ENCODE measurements at regions not wholly inside any gene's neighbourhood (a gene's known extent, or its start where the extent isn't known, plus 50 kb on each side); places are given as distances from the start of the nearest gene placed in this dataset.
"Not testable (repeated sequence)": the region's sequence is repeated elsewhere in the genome, so short reads cannot be mapped to it uniquely, and the experiment has no call there.

GRCh38 chr6:130610303-130610702 is 216.9 kb upstream of the SMLR1 start:
- no peak for DNase-seq (ENCODE audit: low spot score)

DNA sequence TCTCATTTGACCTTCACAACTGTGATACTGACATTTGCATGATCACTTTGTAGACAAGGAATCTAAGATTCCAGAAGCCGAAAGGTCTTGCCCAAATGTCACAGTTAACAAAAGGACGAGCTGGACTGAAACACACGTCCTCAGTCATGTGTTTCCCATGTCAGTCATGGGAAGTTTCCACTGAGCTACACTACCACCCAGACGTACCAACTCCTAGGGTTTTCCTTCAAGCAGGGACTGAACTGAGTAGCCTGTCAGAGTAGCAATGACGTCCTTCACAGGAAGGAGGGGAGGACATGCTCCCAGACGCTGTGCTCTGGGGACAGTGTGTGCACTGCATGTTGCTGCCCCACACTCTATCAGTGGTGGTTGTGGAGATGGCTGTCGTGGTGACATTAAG is 215.8 kb upstream of the SMLR1 start:
- no peak for DNase-seq (ENCODE audit: low spot score)

- DNase-seq (ENCODE audit: low spot score) = no peak
Measured at GRCh38 chr6:130613176-130613575, 214.0 kb upstream of the SMLR1 start.

DNA sequence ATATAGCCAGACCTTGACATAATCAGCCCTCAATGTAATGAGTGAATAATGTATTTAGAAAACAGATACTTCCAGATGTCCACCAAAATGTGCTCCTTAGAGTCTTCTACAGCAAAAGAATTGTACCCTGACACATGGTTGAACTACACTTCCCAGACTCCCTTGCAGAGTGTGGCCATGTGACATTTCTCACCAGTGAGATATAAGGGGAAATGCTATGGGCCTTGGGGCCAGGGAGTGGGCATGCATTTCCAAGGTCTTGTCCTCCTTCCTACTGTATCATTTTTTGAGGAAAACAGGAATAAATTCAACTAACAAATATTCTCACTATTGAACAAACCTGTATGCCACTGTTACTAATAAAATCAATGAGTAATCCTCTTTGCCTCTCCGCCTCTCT is 211.4 kb upstream of the SMLR1 start:
- DNase-seq (ENCODE audit: low spot score) = no peak

DNA sequence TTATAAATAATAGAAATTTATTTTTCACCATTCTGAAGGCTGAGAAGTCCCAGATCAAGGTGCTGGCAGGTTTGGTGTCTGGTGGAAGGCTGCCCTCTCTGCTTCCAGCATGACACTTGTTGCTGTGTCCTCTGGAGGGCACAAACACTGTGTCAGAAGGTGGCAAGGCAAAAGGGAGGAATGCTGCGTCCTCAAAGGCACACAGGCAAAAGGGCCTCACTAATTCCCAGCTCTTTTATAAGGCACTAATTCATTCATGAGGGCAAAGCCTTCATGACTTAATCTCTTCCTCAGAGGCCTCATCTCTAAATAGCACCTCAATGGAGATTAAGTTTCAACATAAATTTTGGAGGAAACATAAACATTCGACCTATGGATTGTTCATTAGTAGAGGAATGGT is 209.5 kb upstream of the SMLR1 start:
- no peak for DNase-seq (ENCODE audit: low spot score)

DNA sequence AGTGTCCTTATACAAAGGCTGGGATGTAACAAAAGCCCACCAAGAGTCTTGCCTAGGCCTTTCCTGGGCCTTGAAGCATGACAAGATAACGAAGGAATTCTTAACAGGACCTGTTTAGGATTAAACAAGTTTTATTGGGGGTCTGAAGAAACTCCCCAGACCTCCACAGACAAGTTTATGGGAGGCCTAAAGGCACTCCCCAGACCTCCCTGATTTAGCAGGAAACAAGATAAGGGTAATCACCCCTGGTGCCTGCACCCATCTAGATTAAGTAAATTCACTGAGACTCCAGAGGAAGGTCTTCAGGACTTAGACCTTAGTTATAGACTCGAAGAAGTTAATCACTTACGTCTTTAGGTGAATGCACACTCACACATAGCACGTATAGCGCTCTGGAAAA is 208.4 kb upstream of the SMLR1 start:
- DNase-seq (ENCODE audit: low spot score) = not testable (repeated sequence)

DNA sequence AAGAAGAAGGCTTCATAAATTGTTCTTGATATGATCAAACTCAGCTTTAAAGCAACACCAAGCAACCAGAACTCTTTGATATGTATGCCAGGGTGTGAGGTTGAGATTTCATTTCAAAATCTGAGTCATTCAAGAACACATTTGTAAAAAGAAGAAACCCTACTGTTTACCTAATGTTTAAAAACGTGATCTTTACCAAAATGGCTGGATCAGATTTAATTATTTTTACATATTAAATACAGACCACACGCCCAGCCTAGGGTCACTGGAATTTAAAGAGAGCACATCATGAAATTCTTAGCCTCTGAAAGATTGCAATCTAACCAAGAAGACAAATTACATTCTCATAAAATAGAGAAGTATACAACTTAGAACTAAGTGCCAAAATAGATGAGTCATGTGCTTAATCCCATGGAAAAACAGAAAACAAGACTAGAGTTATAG is 206.8 kb upstream of the SMLR1 start:
- DNase-seq (ENCODE audit: low spot score) = no peak

- DNase-seq (ENCODE audit: low spot score) = no peak
Measured at GRCh38 chr6:130622142-130622541, 205.1 kb upstream of the SMLR1 start.

DNA sequence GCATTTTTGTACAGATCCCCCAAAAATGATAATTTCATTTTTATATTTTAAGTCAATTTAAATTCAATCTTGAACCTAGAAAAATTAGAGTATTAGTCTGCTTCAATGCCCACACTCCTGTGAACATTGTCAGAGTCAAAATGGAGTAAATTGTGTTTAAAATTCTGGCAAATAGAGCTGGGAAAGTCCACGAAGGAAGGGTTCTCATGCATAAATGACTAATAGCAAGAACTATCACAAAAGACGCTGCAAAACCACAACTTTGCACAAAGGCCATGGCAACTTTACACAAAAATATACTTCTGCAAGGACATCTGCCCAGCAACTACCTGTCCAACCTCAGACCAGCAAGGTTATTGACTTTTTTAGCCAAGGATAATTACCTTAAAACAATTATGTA is 203.2 kb upstream of the SMLR1 start:
- DNase-seq (ENCODE audit: low spot score) = no peak

DNA sequence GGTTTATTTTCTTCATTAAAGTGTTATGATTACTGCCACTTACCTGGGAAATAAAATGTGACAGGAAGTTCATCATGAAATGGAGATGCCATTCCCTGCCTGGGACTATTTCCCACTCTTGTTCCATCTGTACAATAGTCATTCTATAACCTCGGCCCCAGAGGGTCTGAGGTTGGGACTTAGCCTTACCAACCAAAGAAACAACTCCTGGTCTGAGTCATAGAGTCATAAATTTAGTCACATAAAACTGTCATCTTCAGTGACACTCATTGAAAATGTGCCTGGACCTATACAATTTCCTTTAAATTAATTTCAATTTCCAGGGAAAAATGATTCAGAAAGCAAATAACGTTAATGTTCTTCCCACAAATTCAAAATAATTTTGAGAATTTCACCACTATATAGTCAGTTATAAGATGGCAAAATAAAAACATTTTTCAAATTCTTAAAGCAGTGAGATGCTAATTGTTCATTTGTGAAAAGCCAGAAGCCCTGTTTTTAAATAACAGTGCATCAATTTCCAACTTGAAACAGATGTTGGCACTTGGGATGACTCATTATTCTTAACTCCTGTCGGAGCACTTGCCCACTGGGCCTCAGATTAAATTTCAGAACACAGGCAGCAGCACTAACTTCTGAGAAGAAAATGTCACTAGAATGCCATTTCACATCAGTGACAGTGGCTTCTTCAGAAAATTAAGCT is 201.2 kb upstream of the SMLR1 start:
- peak; percentile 38 for DNase-seq (ENCODE audit: low spot score)

GRCh38 chr6:130628862-130629261 is 198.3 kb upstream of the SMLR1 start:
- DNase-seq (ENCODE audit: low spot score) = no peak

DNA sequence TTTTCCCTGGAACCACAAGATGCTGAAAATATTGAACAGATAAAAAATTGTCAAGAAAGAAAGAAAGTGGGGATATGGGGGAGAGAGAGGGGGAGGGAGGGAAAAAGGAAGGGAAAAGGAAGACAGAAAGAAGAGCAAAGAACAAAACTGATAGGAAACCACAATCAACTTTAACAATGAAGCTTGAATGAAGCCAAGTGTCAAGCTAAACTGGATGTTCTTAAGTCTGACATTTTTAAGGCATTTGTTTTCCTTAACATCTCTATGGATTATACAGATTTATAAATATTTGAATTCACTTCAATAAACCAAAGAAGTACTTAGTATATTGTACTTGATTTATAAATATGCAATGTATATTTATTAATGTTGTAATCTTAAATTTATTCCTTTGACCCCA is 197.6 kb upstream of the SMLR1 start:
- DNase-seq (ENCODE audit: low spot score) = no peak

DNA sequence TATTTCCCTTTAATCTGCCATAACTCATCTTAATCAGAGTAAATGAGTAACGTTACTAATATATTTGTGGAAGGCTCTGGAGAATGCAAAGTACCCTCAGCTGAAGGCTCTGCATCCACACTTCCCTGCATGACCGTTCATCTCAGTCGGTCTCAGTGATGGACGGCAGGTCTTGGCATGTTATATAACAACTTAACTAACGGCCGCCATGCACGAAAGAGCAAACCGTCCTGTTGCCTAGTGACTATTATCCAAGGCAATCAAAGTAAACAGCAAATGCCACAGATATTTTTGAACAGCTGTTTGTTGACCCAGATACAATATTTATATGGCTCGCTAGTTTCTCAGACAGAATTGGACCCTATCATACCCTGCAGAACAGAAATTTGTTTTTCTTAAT is 194.9 kb upstream of the SMLR1 start:
- DNase-seq (ENCODE audit: low spot score) = no peak

DNA sequence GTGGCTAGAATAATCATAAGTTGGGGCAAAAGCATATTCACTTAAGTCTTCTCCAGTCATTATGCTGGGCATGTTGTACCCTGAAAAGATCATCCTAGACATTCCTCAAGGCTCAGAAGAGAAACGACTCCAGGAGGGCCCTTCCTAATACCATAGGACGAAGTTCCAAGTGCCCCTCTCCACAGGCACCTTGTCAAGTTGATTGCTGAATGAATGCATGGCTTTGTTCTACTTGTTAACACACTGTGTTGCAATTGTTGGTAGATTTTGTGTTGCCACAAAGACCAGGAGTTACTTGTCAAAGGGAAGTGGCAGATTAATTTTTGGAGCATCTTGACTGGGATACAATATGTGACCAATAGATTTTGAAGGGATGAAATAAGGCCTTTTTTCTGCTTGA is 194.3 kb upstream of the SMLR1 start:
- no peak for DNase-seq (ENCODE audit: low spot score)

DNA sequence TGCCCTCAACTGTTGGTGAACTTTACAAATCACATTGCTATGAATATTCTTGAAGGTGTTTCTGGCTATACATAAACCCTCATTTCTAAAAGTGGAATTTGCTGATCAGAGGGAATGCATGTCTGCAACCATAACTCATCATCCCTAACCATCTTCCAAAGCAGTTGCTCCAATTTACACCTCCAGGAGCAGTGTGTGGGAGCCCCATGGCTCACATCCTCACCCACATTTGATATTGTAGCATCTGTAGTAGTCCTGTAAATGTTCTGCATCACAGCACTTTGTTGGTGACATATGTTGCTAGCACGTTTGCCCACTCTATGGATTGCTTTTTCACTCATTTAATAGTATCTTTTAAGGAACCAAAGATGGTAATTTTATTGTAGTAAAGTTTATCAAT is 183.8 kb upstream of the SMLR1 start:
- DNase-seq (ENCODE audit: low spot score) = no peak

DNA sequence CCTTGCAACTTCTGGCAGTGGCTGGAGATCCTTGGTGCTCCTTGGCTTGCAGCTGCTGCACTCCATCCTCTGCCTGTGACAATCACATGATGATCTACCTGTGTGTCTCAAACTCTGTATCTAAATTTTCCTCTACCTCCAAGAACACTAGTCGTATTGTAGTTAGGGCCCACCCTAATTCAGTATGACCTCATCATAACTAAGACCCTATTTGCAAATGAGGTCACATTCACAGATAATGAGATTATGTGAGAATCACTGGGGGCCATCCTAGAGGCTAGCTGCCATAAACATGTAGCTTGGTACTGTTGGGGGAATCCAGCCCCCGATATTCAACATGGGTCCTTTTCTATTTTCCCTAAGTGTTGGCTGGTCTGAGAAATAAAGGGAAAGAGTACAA is 183.0 kb upstream of the SMLR1 start:
- no peak for DNase-seq (ENCODE audit: low spot score)

DNA sequence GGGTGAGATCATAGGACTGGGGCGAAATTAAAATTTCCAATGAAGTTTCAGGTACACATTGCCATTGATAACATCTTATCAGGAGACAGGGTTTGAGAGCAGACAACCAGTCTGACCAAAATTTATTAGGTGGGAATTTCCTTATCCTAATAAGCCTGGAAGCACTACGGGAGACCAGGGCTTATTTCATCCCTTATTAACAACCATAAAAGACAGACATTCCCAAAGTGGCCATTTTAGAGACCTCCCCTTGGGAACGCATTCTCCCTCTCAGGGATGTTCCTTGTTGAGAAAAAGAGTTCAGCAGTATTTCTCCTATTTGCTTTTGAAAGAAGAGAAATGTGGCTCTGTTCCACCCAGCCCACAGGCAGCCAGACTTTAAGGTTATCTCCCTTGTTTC is 182.4 kb upstream of the SMLR1 start:
- DNase-seq (ENCODE audit: low spot score) = not testable (repeated sequence)

DNA sequence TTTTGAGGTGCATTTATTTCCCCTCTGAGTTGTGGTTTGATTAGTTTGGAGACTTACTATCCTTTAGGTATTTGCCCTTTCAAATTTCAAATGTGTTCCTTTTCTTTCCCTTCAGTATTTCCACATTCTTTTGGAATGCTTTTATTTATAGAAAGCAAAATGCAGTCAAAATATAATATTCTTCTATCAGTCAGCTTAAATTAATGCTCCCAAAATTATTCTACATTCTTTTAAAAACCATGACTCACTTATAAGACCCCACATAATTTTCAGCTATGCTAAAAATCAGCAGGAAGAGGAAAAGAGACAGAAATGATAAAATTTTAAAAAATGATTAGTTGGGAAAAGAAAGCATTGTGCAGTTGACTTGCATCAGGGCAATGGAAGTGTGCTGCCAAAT is 180.0 kb upstream of the SMLR1 start:
- no peak for DNase-seq (ENCODE audit: low spot score)

GRCh38 chr6:130655586-130655985 is 171.6 kb upstream of the SMLR1 start:
- no peak for DNase-seq (ENCODE audit: low spot score)

DNA sequence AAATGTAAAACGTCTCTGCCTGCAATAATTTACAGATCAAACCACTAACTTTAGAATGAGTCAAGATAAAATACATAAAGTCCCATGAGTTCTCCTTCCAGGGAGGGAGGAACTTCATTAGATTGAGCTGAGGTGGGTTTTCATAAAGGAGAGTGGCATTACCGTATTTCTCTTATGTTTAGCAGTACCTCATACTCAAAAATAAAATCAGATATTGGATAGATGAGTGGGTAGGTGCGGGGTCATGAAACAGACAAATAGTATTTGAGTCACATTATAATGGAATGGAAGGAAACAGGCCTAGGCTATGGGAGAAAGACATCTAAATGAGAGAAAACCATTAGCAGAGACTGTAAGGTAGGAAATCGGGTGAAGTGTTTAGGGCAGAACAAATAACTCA is 166.1 kb upstream of the SMLR1 start:
- no peak for DNase-seq (ENCODE audit: low spot score)

DNA sequence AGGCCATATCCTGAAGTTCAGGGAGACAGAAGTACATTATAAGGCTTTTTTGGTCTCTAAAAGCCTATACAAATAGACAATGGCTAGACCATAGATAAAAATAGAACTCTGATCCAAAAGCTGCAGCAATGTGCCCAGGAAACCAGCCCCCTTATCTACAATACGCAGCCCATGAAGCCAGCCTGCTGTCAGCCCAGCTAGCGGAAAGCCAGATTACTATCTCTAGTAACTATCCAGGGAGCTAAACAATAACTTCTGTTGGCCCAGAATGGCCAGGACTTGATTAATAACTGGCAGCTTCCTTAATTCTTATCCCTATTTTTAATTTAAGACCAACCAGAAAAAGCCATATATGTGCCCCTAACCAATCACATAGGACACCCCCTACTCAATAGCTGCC is 160.4 kb upstream of the SMLR1 start:
- DNase-seq (ENCODE audit: low spot score) = no peak

DNA sequence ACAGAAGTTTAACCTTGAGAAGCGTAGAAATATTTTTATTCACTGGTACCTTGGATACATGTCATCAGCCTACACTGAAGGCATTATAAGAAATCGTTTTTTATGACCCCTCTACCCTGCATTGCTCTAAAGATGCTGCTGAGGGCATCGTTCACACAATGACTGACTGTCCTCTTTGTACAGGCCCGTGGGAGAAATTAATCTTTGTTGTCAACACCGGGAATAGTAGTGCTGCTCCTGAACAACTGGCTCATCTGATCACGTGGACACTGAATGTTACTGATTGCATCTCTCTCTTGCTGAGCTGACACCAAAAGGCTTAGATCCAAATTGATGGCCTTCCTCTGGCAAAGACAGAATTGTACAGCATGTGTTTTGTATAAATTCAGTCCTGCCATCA is 157.1 kb upstream of the SMLR1 start:
- DNase-seq (ENCODE audit: low spot score) = no peak

GRCh38 chr6:130671119-130671518 is 156.1 kb upstream of the SMLR1 start:
- DNase-seq (ENCODE audit: low spot score) = no peak

DNA sequence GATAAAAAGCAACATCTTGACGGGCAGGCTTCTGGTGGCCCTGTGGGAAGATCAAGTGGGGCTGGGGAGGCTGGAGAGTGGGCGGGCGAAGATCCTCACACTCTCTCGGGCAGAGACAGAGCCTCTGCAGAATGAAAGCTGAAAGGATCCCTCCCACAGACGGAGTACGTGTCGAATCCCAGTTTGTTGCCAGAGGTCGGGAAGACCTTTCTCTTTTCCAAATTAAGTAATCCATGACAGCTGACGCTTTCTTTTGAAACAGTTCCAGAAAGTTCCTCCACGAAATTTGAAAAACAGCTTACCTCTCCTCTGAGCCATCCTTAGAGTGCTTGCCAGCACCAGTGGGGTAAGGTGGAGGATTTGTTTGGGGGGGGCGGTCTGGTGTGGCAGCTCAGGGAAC is 155.6 kb upstream of the SMLR1 start:
- DNase-seq (ENCODE audit: low spot score) = no peak

DNA sequence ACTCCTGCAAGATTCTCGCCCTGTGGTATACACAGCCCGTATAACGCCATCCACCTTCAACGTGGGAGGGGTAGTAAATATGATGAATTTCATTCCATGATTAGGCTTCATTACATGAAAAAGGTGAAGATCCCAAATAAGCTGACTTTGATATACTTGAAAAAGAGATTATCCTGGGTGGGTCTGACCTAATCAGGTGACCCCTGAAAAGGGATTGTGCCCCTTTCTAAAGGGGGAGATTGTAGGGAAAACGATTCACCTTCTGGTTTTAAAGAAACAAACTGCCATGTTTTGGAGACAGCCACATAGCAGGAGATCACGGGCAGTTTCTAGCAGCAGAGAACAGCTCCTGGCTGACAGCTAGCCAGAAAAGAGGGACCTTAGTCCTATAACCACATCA is 155.1 kb upstream of the SMLR1 start:
- DNase-seq (ENCODE audit: low spot score) = no peak
